ENCODE measurements at regions not wholly inside any gene's neighbourhood (a gene's known extent, or its start where the extent isn't known, plus 50 kb on each side); places are given as distances from the start of the nearest gene placed in this dataset.

DNA sequence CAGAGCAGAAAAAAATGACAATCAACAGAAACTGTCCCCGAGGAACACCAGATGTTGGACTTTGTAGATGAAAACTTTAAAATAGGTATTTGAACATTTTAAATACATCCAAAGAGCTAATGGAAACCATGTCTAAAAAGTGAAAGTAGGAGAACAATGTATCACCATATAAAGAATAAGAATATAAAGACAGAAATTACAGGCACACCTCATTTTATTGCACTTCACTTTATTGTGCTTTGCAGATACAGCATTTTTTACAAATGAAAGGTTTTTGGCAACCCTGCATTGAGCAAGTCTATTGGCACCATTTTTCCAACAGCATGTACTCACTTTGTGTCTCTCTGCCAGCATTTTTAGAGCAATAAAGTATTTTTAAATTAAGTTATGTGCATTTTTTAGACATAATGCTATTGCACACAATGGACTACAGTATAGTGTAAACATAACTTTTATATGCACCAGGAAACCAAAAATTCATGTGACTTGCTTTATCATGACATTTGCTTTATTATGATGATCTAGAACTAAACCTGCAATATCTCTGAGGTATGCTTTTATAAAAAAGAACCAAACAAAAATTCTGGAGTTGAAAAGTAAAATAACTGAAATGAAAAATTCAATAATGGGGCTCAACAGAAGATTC lies 212.4 kb upstream of the CASK start:
- ChIA-PET CTCF (no interaction called here), POLR2A (no interaction called here)
- no peak for ATAC-seq
- H3K36me3 Mint-ChIP-seq, result peaks cover 7% of the 10 kb centered on the region
- no peaks in the 10 kb centered on the region for H3K27me3 Mint-ChIP-seq (ENCODE audit: low read depth)
- H3K9me3 Mint-ChIP-seq, result peaks cover 13% of the 10 kb centered on the region
- H3K4me3 Mint-ChIP-seq, result no peak overlapping the region
- no peaks in the 10 kb centered on the region for H3K4me1 Mint-ChIP-seq
- TF ChIP-seq, protein P1, sequence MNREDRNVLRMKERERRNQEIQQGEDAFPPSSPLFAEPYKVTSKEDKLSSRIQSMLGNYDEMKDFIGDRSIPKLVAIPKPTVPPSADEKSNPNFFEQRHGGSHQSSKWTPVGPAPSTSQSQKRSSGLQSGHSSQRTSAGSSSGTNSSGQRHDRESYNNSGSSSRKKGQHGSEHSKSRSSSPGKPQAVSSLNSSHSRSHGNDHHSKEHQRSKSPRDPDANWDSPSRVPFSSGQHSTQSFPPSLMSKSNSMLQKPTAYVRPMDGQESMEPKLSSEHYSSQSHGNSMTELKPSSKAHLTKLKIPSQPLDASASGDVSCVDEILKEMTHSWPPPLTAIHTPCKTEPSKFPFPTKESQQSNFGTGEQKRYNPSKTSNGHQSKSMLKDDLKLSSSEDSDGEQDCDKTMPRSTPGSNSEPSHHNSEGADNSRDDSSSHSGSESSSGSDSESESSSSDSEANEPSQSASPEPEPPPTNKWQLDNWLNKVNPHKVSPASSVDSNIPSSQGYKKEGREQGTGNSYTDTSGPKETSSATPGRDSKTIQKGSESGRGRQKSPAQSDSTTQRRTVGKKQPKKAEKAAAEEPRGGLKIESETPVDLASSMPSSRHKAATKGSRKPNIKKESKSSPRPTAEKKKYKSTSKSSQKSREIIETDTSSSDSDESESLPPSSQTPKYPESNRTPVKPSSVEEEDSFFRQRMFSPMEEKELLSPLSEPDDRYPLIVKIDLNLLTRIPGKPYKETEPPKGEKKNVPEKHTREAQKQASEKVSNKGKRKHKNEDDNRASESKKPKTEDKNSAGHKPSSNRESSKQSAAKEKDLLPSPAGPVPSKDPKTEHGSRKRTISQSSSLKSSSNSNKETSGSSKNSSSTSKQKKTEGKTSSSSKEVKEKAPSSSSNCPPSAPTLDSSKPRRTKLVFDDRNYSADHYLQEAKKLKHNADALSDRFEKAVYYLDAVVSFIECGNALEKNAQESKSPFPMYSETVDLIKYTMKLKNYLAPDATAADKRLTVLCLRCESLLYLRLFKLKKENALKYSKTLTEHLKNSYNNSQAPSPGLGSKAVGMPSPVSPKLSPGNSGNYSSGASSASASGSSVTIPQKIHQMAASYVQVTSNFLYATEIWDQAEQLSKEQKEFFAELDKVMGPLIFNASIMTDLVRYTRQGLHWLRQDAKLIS (CRISPR knock-in tag; IDR thresholded peaks at IDR 0.05; ENCODE audit: borderline replicate concordance), result no peak
- TF ChIP-seq, protein P2, sequence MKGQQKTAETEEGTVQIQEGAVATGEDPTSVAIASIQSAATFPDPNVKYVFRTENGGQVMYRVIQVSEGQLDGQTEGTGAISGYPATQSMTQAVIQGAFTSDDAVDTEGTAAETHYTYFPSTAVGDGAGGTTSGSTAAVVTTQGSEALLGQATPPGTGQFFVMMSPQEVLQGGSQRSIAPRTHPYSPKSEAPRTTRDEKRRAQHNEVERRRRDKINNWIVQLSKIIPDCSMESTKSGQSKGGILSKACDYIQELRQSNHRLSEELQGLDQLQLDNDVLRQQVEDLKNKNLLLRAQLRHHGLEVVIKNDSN (CRISPR knock-in tag; IDR thresholded peaks at IDR 0.05), result no peak
- TF ChIP-seq, protein P3, sequence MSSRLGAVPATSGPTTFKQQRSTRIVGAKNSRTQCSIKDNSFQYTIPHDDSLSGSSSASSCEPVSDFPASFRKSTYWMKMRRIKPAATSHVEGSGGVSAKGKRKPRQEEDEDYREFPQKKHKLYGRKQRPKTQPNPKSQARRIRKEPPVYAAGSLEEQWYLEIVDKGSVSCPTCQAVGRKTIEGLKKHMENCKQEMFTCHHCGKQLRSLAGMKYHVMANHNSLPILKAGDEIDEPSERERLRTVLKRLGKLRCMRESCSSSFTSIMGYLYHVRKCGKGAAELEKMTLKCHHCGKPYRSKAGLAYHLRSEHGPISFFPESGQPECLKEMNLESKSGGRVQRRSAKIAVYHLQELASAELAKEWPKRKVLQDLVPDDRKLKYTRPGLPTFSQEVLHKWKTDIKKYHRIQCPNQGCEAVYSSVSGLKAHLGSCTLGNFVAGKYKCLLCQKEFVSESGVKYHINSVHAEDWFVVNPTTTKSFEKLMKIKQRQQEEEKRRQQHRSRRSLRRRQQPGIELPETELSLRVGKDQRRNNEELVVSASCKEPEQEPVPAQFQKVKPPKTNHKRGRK (CRISPR knock-in tag; IDR thresholded peaks at IDR 0.05; ENCODE audit: borderline replicate concordance), result no peak
- TF ChIP-seq KAT7 (CRISPR knock-in tag; IDR thresholded peaks at IDR 0.05; ENCODE audit: borderline replicate concordance) (no peak), MXD4 (CRISPR knock-in tag; IDR thresholded peaks at IDR 0.05; ENCODE audit: borderline replicate concordance) (no peak), GRHL2 (CRISPR knock-in tag; IDR thresholded peaks at IDR 0.05; ENCODE audit: insufficient replicate concordance, severe bottlenecking) (no peak), NFE2L1 (CRISPR knock-in tag; IDR thresholded peaks at IDR 0.05) (no peak), ZNF219 (CRISPR knock-in tag; IDR thresholded peaks at IDR 0.05; ENCODE audit: borderline replicate concordance) (no peak)
- TF ChIP-seq, protein P4, sequence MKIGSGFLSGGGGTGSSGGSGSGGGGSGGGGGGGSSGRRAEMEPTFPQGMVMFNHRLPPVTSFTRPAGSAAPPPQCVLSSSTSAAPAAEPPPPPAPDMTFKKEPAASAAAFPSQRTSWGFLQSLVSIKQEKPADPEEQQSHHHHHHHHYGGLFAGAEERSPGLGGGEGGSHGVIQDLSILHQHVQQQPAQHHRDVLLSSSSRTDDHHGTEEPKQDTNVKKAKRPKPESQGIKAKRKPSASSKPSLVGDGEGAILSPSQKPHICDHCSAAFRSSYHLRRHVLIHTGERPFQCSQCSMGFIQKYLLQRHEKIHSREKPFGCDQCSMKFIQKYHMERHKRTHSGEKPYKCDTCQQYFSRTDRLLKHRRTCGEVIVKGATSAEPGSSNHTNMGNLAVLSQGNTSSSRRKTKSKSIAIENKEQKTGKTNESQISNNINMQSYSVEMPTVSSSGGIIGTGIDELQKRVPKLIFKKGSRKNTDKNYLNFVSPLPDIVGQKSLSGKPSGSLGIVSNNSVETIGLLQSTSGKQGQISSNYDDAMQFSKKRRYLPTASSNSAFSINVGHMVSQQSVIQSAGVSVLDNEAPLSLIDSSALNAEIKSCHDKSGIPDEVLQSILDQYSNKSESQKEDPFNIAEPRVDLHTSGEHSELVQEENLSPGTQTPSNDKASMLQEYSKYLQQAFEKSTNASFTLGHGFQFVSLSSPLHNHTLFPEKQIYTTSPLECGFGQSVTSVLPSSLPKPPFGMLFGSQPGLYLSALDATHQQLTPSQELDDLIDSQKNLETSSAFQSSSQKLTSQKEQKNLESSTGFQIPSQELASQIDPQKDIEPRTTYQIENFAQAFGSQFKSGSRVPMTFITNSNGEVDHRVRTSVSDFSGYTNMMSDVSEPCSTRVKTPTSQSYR (CRISPR knock-in tag; IDR thresholded peaks at IDR 0.05), result no peak
- no peak for DNase-seq (ENCODE audit: low spot score)
- no peak overlapping the region for H3K27ac Mint-ChIP-seq

DNA sequence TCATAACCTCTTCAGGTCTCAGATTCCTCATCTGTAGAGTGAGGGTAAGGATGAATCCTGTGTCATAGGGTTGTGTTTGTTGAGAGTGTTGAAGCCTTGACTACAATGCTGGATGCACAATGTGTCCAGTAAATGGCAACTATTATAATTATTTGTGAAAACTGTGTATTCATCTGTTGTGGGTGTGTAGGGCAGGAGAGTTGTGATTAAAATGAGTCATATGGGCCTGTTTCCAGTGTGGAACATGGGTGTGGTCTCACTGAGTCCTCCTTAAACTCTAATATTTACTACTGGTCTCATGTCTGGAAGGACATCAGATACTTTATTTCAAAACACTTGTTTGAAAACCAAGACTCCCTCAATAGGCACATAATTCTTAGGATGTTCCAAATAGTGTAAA lies 208.5 kb upstream of the CASK start:
- POLR2A ChIA-PET, result no interaction called here
- H3K36me3 Mint-ChIP-seq, result no peaks in the 10 kb centered on the region
- ATAC-seq, result no peak
- TF ChIP-seq, protein P5, sequence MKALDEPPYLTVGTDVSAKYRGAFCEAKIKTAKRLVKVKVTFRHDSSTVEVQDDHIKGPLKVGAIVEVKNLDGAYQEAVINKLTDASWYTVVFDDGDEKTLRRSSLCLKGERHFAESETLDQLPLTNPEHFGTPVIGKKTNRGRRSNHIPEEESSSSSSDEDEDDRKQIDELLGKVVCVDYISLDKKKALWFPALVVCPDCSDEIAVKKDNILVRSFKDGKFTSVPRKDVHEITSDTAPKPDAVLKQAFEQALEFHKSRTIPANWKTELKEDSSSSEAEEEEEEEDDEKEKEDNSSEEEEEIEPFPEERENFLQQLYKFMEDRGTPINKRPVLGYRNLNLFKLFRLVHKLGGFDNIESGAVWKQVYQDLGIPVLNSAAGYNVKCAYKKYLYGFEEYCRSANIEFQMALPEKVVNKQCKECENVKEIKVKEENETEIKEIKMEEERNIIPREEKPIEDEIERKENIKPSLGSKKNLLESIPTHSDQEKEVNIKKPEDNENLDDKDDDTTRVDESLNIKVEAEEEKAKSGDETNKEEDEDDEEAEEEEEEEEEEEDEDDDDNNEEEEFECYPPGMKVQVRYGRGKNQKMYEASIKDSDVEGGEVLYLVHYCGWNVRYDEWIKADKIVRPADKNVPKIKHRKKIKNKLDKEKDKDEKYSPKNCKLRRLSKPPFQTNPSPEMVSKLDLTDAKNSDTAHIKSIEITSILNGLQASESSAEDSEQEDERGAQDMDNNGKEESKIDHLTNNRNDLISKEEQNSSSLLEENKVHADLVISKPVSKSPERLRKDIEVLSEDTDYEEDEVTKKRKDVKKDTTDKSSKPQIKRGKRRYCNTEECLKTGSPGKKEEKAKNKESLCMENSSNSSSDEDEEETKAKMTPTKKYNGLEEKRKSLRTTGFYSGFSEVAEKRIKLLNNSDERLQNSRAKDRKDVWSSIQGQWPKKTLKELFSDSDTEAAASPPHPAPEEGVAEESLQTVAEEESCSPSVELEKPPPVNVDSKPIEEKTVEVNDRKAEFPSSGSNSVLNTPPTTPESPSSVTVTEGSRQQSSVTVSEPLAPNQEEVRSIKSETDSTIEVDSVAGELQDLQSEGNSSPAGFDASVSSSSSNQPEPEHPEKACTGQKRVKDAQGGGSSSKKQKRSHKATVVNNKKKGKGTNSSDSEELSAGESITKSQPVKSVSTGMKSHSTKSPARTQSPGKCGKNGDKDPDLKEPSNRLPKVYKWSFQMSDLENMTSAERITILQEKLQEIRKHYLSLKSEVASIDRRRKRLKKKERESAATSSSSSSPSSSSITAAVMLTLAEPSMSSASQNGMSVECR (CRISPR knock-in tag; IDR thresholded peaks at IDR 0.05; ENCODE audit: borderline replicate concordance), result no peak
- TF ChIP-seq, protein P6, sequence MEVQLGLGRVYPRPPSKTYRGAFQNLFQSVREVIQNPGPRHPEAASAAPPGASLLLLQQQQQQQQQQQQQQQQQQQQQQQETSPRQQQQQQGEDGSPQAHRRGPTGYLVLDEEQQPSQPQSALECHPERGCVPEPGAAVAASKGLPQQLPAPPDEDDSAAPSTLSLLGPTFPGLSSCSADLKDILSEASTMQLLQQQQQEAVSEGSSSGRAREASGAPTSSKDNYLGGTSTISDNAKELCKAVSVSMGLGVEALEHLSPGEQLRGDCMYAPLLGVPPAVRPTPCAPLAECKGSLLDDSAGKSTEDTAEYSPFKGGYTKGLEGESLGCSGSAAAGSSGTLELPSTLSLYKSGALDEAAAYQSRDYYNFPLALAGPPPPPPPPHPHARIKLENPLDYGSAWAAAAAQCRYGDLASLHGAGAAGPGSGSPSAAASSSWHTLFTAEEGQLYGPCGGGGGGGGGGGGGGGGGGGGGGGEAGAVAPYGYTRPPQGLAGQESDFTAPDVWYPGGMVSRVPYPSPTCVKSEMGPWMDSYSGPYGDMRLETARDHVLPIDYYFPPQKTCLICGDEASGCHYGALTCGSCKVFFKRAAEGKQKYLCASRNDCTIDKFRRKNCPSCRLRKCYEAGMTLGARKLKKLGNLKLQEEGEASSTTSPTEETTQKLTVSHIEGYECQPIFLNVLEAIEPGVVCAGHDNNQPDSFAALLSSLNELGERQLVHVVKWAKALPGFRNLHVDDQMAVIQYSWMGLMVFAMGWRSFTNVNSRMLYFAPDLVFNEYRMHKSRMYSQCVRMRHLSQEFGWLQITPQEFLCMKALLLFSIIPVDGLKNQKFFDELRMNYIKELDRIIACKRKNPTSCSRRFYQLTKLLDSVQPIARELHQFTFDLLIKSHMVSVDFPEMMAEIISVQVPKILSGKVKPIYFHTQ (CRISPR knock-in tag; IDR thresholded peaks at IDR 0.05), result no peak
- TF ChIP-seq, protein P7, sequence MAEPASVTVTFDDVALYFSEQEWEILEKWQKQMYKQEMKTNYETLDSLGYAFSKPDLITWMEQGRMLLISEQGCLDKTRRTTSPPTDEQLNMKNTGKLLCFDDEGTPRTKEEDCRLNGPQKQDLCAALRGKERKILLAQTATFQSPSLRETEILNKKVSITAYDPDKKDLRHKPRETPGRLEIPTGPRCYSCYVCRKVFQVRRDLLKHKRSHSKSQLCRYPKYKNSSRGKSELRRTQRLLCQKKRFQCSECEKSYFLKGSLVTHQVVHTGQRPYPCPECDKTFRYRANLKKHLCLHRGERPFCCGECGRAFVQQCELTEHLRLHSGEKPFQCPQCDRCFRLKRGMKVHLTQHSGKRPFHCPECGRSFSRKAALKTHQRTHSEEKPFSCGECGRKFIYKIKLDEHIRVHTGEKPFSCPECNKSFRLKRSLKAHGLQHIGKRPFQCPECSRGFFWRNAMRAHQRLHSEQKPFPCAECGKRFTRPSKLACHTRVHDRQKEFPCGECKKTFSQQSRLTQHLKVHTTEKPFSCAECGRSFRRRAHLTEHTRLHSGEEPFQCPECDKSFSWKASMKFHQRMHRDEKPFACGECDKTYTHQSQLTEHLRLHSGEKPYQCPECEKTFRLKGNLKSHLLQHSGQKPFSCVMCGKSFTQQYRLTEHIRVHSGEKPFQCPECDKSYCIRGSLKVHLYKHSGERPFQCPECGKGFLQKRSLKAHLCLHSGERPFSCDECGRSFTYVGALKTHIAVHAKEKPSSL (CRISPR knock-in tag; conservative IDR thresholded peaks at IDR 0.05), result no peak
- TF ChIP-seq GABPB1 (CRISPR knock-in tag; IDR thresholded peaks at IDR 0.05), result no peak

More for the DNA sequence above, 208.5 kb upstream of the CASK start:
- Mint-ChIP-seq H3K4me1 (peaks cover 8% of the 10 kb centered on the region; the same call in 1 of the 2 replicates), H3K27ac (no peak overlapping the region), H3K27me3 (ENCODE audit: low read depth) (no peaks in the 10 kb centered on the region), H3K9me3 (no peaks in the 10 kb centered on the region; the same call in 1 of the 2 replicates), H3K4me3 (no peak overlapping the region)
- no peak for DNase-seq (ENCODE audit: low spot score)
- CTCF ChIA-PET, result no interaction called here
